T1000 (cell line): ENCODE measurements at regions not wholly inside any gene's neighbourhood (a gene's known extent, or its start where the extent isn't known, plus 50 kb on each side); places are given as distances from the start of the nearest gene placed in this dataset.

ENCODE experiments used
- DNase-seq: peaks from one replicate; lab custom pipeline; 2025; ENCODE audit warnings: mixed read lengths; lab: John Stamatoyannopoulos, UW

DNA sequence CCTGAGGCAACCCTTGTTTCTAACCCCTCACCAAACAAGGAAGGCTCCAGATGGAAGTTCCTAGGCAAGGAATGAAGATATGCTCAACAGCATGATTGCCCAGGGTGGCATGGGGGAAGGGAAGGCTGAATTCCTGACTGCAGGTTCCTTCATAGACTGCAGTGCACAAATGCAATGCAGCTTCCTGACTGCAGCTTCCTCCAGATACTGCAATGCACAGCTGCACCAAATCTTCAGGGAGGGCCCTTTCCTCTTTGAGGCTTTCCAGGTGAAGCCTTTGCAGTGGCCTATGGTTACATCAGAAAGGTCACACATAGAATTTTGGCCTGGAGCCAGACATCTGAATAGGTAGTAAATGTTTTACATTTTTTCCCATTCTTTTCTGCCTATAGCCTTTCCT, 58.8 kb upstream of the DYNAP start:
- no peak for DNase-seq

DNA sequence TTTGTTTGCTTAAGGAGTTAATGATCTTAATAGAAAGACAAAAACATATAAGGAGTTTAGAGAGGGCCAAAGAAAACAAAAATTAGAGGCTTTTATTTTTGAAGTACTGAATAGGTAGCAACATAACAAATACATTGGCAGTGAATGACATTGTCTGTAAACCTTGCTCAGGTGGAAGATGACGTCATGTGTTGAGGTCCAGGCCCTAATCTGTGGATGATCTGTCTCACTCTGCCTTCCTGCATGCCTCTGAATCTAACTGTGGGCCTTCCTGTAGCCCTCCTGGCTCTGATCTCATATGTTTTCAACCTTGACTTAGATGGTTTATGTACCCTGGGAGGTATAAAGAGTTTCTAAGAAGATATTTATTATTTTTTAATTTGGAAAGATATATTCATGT, 58.1 kb upstream of the DYNAP start:
- DNase-seq: no peak
